Testis (tissue), 2 donors: ENCODE measurements at regions not wholly inside any gene's neighbourhood (a gene's known extent, or its start where the extent isn't known, plus 50 kb on each side); places are given as distances from the start of the nearest gene placed in this dataset.

ENCODE experiments used
- CTCF ChIP-seq, 3 experiments: fragments of 450-650 bp in 2 of 3; fragments of 200-600 bp in 1 of 3; sonication (generic) in 1 of 3; IDR thresholded peaks; one replicate each; pipeline ENCODE4 v1.5.1; 2016 to 2019; ENCODE audit warnings: antibody characterized with exemption in 3 of 3, mild to moderate bottlenecking in 2 of 3, moderate library complexity in 1 of 3
- POLR2A ChIP-seq: fragments of 450-650 bp; IDR thresholded peaks from one replicate; pipeline ENCODE4 v1.6.1; 2017; ENCODE audit warnings: antibody characterized with exemption, mild to moderate bottlenecking, moderate library complexity

GRCh38 chr20:57987659-57988058, 240.8 kb downstream of the ANKRD60 start:
- TF ChIP-seq POLR2A (no peak), CTCF (IDR thresholded peaks at IDR 0.05) (no peak)
